ENCODE measurements at regions not wholly inside any gene's neighbourhood (a gene's known extent, or its start where the extent isn't known, plus 50 kb on each side); places are given as distances from the start of the nearest gene placed in this dataset.

GRCh38 chrX:122047261-122047660 is 999.9 kb downstream of the GLUD2 start:
- H3K4me3 ChIP-seq (ENCODE audit: low read length), result no peak overlapping the region
- DNase-seq (ENCODE audit: low read depth), result no peak
- no peak for TF ChIP-seq CTCF (conservative IDR thresholded peaks at IDR 0.05; ENCODE audit: low read length)

- H3K4me3 ChIP-seq (ENCODE audit: low read length), result no peak overlapping the region
- DNase-seq (ENCODE audit: low read depth), result no peak
- no peak for TF ChIP-seq CTCF (conservative IDR thresholded peaks at IDR 0.05; ENCODE audit: low read length)
Measured at GRCh38 chrX:122055460-122055859, 1008.0 kb downstream of the GLUD2 start.

GRCh38 chrX:122055979-122056715 is 1008.7 kb downstream of the GLUD2 start:
- H3K4me3 ChIP-seq (ENCODE audit: low read length), result no peak overlapping the region
- no peak for DNase-seq (ENCODE audit: low read depth)
- no peak for TF ChIP-seq CTCF (conservative IDR thresholded peaks at IDR 0.05; ENCODE audit: low read length)

- no peak overlapping the region for H3K4me3 ChIP-seq (ENCODE audit: low read length)
- no peak for TF ChIP-seq CTCF (conservative IDR thresholded peaks at IDR 0.05; ENCODE audit: low read length)
- no peak for DNase-seq (ENCODE audit: low read depth)
Measured at GRCh38 chrX:122076241-122076640, 1028.8 kb downstream of the GLUD2 start.

GRCh38 chrX:122078079-122078478 is 1030.7 kb downstream of the GLUD2 start:
- DNase-seq (ENCODE audit: low read depth), result no peak
- H3K4me3 ChIP-seq (ENCODE audit: low read length), result no peak overlapping the region
- TF ChIP-seq CTCF (conservative IDR thresholded peaks at IDR 0.05; ENCODE audit: low read length), result no peak

GRCh38 chrX:122087341-122087740 is 1039.9 kb downstream of the GLUD2 start:
- TF ChIP-seq CTCF (conservative IDR thresholded peaks at IDR 0.05; ENCODE audit: low read length), result no peak
- no peak for DNase-seq (ENCODE audit: low read depth)
- no peak overlapping the region for H3K4me3 ChIP-seq (ENCODE audit: low read length)

- DNase-seq (ENCODE audit: low read depth), result no peak
- H3K4me3 ChIP-seq (ENCODE audit: low read length), result no peak overlapping the region
- TF ChIP-seq CTCF (conservative IDR thresholded peaks at IDR 0.05; ENCODE audit: low read length), result no peak
Measured at GRCh38 chrX:122091571-122091970, 1044.2 kb downstream of the GLUD2 start.

Measured in AG10803 (cell line).